IMR-90 (cell line): ENCODE measurements at regions not wholly inside any gene's neighbourhood (a gene's known extent, or its start where the extent isn't known, plus 50 kb on each side); places are given as distances from the start of the nearest gene placed in this dataset.

Source experiments
- ATAC-seq: fragments of 200-7000 bp; cut with Tn5 transposase; 2 replicates; pipeline ENCODE4 v1.9.1; 2020; ENCODE audit warnings: low read depth, mild to moderate bottlenecking, moderate library complexity
- BruUV-seq: library from RNA; stranded (reverse); fragments of 400-500 nt; replicated peaks from 2 replicates; lab custom pipeline; 2021; lab: Mats Ljungman, UMichigan
- CTCF ChIA-PET: fragments of 300-600 bp; formaldehyde crosslinking; extraction: SDS; loops from one replicate; lab custom pipeline; 2021; ENCODE audit warnings: antibody characterized with exemption; lab: Yijun Ruan, JAX
- POLR2A ChIA-PET: fragments of 300-600 bp; sonication (Branson Sonifier 250); formaldehyde crosslinking; loops from one replicate; lab custom pipeline; 2022; ENCODE audit warnings: antibody characterized with exemption; ENCODE audit not compliant: unreplicated experiment; lab: Charles Lee
- DNase-seq: peaks from one replicate; pipeline ENCODE4 v3.0.0; 2013
- H2AFZ ChIP-seq: replicated peaks from 2 replicates; pipeline ENCODE3; 2013; ENCODE audit warnings: low read length, mild to moderate bottlenecking; ENCODE audit not compliant: poor library complexity
- H2AK5ac ChIP-seq: 2 replicates; pipeline ENCODE4 v1.6.1; 2013; ENCODE audit warnings: low read depth, low read length, inconsistent platforms
- H2AK9ac ChIP-seq: replicated peaks from 2 replicates; pipeline ENCODE3; 2013; ENCODE audit warnings: mild to moderate bottlenecking, low read depth, low read length, moderate library complexity; ENCODE audit not compliant: poor library complexity
- H2BK120ac ChIP-seq: 2 replicates; pipeline ENCODE4 v1.6.1; 2013; ENCODE audit warnings: low read depth, low read length, inconsistent platforms
- H2BK15ac ChIP-seq: 3 replicates; pipeline ENCODE4 v1.6.1; 2013; ENCODE audit warnings: low read depth, low read length, inconsistent platforms
- H2BK20ac ChIP-seq: 2 replicates; pipeline ENCODE4 v1.6.1; 2013; ENCODE audit warnings: low read depth, mild to moderate bottlenecking, inconsistent platforms, low read length, moderate library complexity
- H2BK5ac ChIP-seq: 2 replicates; pipeline ENCODE4 v1.6.1; 2013; ENCODE audit warnings: mild to moderate bottlenecking, low read depth, low read length, inconsistent platforms; ENCODE audit not compliant: poor library complexity, severe bottlenecking
- H3K14ac ChIP-seq: replicated peaks from 2 replicates; pipeline ENCODE4 v1.6.1; 2013; ENCODE audit warnings: low read depth, low read length, inconsistent platforms
- H3K18ac ChIP-seq: 2 replicates; pipeline ENCODE4 v1.6.1; 2013; ENCODE audit warnings: low read depth, low read length, control low read depth
- H3K23ac ChIP-seq: 2 replicates; pipeline ENCODE4 v1.6.1; 2013; ENCODE audit warnings: low read depth, low read length, inconsistent platforms
- H3K27ac ChIP-seq: 2 replicates; pipeline ENCODE4 v1.5.1; 2013; ENCODE audit warnings: mild to moderate bottlenecking, control low read depth, low read length; ENCODE audit not compliant: insufficient read depth
- H3K27me3 ChIP-seq: 2 replicates; pipeline ENCODE4 v1.6.1; 2013; ENCODE audit warnings: low read length; ENCODE audit not compliant: control insufficient read depth, insufficient read depth
- H3K36me3 ChIP-seq: 2 replicates; pipeline ENCODE4 v1.6.1; 2013; ENCODE audit warnings: low read length, mixed read lengths; ENCODE audit not compliant: control insufficient read depth, insufficient read depth
- H3K4ac ChIP-seq: 2 replicates; pipeline ENCODE4 v1.6.1; 2013; ENCODE audit warnings: low read depth, low read length, inconsistent platforms
- H3K4me1 ChIP-seq: 2 replicates; pipeline ENCODE4 v1.6.1; 2013; ENCODE audit warnings: low read length, mixed read lengths; ENCODE audit not compliant: control insufficient read depth, insufficient read depth
- H3K4me2 ChIP-seq: 2 replicates; pipeline ENCODE4 v1.6.1; 2013; ENCODE audit warnings: low read depth, mild to moderate bottlenecking, control low read depth, low read length, moderate library complexity
- H3K4me3 ChIP-seq: 2 replicates; pipeline ENCODE4 v1.5.1; 2013; ENCODE audit warnings: low read depth, mild to moderate bottlenecking, control low read depth, low read length, moderate library complexity; ENCODE audit not compliant: insufficient read depth
- H3K56ac ChIP-seq: 2 replicates; pipeline ENCODE4 v1.6.1; 2013; ENCODE audit warnings: low read length, inconsistent platforms; ENCODE audit not compliant: insufficient read depth; ENCODE audit errors: extremely low read depth
- H3K79me1 ChIP-seq, 2 experiments: 2 replicates each; pipeline ENCODE4 v1.6.1; 2013; ENCODE audit warnings: low read length in 2 of 2, inconsistent platforms in 1 of 2, low read depth in 1 of 2
- H3K9ac ChIP-seq: 2 replicates; pipeline ENCODE4 v1.6.1; 2013; ENCODE audit warnings: low read depth, low read length, control low read depth
- H3K9me1 ChIP-seq: 2 replicates; pipeline ENCODE4 v1.6.1; 2013; ENCODE audit warnings: low read length, inconsistent platforms; ENCODE audit not compliant: insufficient read depth
- H3K9me3 ChIP-seq: 2 replicates; pipeline ENCODE4 v1.6.1; 2013; ENCODE audit warnings: low read length; ENCODE audit not compliant: control insufficient read depth, insufficient read depth
- H4K20me1 ChIP-seq: 2 replicates; pipeline ENCODE4 v1.6.1; 2013; ENCODE audit warnings: low read length, inconsistent platforms; ENCODE audit not compliant: insufficient read depth
- H4K5ac ChIP-seq: 2 replicates; pipeline ENCODE4 v1.6.1; 2013; ENCODE audit warnings: mild to moderate bottlenecking, low read depth, low read length, control low read depth
- H4K8ac ChIP-seq, 2 experiments: 2 replicates each; pipeline ENCODE4 v1.6.1; 2013; ENCODE audit warnings: low read depth in 2 of 2, low read length in 2 of 2, control low read depth in 1 of 2, inconsistent platforms in 1 of 2
- H4K91ac ChIP-seq: 2 replicates; pipeline ENCODE4 v1.6.1; 2013; ENCODE audit warnings: low read depth, low read length, inconsistent platforms; ENCODE audit not compliant: insufficient read depth
- MAZ ChIP-seq: IDR thresholded peaks from 2 replicates; pipeline ENCODE4 v1.6.1; 2012; ENCODE audit warnings: low read depth, mild to moderate bottlenecking, low read length, improper control_type of control experiment, moderate library complexity, borderline replicate concordance
- MXI1 ChIP-seq: IDR thresholded peaks from 2 replicates; pipeline ENCODE4 v1.6.1; 2012; ENCODE audit warnings: low read depth, mild to moderate bottlenecking, low read length, moderate library complexity, borderline replicate concordance
- NFE2L2 ChIP-seq: fragments of 150-350 bp; IDR thresholded peaks from 2 replicates; pipeline ENCODE4 v1.6.1; 2016; ENCODE audit warnings: low read depth, mild to moderate bottlenecking, low read length
- POLR2A ChIP-seq: IDR thresholded peaks from 2 replicates; pipeline ENCODE4 v1.6.1; 2012; ENCODE audit warnings: mild to moderate bottlenecking, low read depth, low read length
- RFX5 ChIP-seq: IDR thresholded peaks from 2 replicates; pipeline ENCODE4 v1.8.0; 2012; ENCODE audit warnings: low read depth, mild to moderate bottlenecking, low read length, moderate library complexity
- dilution Hi-C: fragments of 300-500 bp; cut with HindIII; formaldehyde crosslinking; loops from one replicate; pipeline ENCODE4 v1.14.3; 2018; ENCODE audit warnings: low sequenced_read_pairs; ENCODE audit not compliant: unreplicated experiment
- in situ Hi-C: fragments of 300-500 bp; cut with MboI; formaldehyde crosslinking; loops from 3 replicates; pipeline ENCODE4 v1.14.3; 2019; ENCODE audit warnings: low sequenced_read_pairs, inconsistent platforms, mixed read lengths
- intact Hi-C: fragments of 100-400 bp; cut with micrococcal nuclease; formaldehyde crosslinking; loops from 2 replicates; pipeline ENCODE4 v1.10.0; 2022

DNA sequence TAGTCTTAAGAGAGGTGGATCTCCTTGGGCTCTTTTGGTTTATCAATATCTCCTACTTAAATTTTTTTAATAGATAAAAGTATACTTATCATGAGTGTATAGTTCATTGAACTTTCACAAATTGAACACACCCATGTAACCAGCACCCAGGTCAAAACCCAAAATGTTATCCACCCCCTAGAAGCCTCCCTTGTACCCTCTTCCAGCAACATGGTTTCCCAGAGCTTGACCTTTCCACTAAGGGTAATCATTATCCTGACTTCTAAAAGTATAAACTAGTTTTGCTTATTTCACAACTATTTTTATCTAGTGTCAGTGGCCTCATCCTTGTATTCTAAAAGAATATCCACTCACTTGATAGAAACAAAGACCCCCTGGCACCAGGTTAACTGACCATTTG, 106.8 kb downstream of the MDH1 start:
- Histone ChIP-seq H3K18ac (no peak overlapping the region), H2BK5ac (no peak overlapping the region), H3K9ac (no peak overlapping the region), H3K36me3 (no peaks in the 10 kb centered on the region), H3K4me2 (no peak overlapping the region), H2AK9ac (no peak overlapping the region), H4K91ac (no peak overlapping the region), H3K9me1 (peaks cover 5% of the 10 kb centered on the region), H3K4me3 (no peak overlapping the region), H3K79me1 (no peaks in the 10 kb centered on the region), H4K20me1 (no peaks in the 10 kb centered on the region), H3K27me3 (no peaks in the 10 kb centered on the region), H2BK120ac (no peak overlapping the region), H4K5ac (no peak overlapping the region), H3K27ac (no peak overlapping the region), H3K4ac (no peak overlapping the region), H3K4me1 (peaks cover 5% of the 10 kb centered on the region; the same call in 1 of the 2 replicates), H4K8ac (no peak overlapping the region), H2AFZ (no peak overlapping the region), H3K14ac (no peak overlapping the region), H2BK20ac (no peak overlapping the region), H2BK15ac (no peak overlapping the region), H2AK5ac (no peak overlapping the region), H3K9me3 (no peaks in the 10 kb centered on the region), H3K23ac (no peak overlapping the region), H3K56ac (no peak overlapping the region)
- POLR2A ChIA-PET: no interaction called here
- BruUV-seq: no TSS peak
- ATAC-seq (no peak), DNase-seq (no peak)
- in situ Hi-C loops (loop anchor here (10.0 kb wide), 1 partner anchor 159 kb away; no protein-coding TSS in a partner anchor), intact Hi-C loops (loop anchor here (5.0 to 10.0 kb wide), 2 partner anchors 322 to 449 kb away; partner anchors contain the start of genes PELI1 and VPS54), dilution Hi-C loops (loop anchor here (25.0 kb wide), 1 partner anchor 167 kb away; no protein-coding TSS in a partner anchor)
- TF ChIP-seq POLR2A (no peak), MAZ (no peak), RFX5 (no peak), NFE2L2 (no peak), MXI1 (no peak)
- CTCF ChIA-PET: no interaction called here
